HG03039 (cell line): ENCODE measurements at regions not wholly inside any gene's neighbourhood (a gene's known extent, or its start where the extent isn't known, plus 50 kb on each side); places are given as distances from the start of the nearest gene placed in this dataset.

Experiments
- ATAC-seq: cut with Tn5 transposase; IDR thresholded peaks from one replicate; pipeline ENCODE4 v1.9.1; 2021; ENCODE audit warnings: mild to moderate bottlenecking, moderate library complexity; ENCODE audit not compliant: unreplicated experiment

DNA sequence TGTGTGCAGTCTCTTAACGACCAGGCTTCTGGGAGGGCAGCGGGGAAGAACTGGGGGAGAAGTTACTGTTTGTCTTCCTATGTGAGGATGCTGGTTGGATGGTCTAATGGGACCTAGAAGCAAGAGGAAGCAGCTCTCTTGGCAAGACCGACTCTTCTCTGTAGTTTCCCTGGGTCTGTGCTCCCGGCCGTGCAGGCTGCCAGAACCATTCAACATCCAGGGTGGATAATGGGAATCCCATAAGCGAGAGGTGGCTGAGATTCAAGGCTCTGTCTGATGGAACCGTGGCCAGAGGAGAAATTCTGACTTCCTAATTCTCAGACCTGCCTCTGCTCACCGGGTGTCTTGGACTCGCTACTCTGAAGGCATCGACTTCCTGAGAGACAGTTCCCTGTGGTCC is 561.0 kb upstream of the TBX3 start:
- ATAC-seq = no peak

- ATAC-seq = no peak
Observed at GRCh38 chr12:115243933-115244628, 560.1 kb upstream of the TBX3 start.

DNA sequence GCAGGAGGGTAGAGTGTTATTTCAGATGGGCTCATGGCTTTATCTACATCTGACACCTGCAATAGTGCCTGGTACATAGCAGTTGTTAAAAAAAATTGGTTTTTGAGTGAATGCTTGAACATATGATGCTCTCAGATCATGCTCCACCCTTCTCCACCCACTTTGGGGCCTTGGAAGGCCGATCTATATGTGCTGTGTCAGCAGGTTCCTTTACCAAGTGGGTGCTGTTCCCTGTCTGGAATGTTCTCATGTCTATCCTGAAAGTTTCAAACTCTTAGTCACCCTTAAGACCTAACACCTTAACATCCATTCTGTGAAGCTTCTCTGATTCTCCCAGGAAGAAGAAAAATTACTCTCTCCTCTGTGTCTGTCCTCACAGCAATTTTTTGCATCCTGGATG is 556.3 kb upstream of the TBX3 start:
- ATAC-seq = no peak

DNA sequence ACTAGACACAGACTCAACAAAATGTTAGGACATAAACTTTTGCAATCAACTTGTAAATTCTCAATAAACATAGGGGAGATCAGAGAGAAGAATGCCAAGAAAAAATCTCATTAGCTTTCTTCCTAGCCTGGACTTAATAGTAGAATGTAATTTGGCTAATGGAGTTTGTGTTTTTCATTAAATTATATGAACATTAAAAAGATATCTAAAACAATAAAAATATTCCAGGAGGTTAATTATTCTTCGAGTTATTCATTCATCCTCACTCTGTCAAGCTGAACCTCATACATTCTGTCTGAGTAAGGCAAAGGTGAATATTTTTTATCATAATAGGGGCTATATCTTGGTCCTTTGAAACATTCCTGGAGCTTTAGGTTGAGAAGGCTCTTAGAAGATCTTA is 551.9 kb upstream of the TBX3 start:
- ATAC-seq = no peak

- no peak for ATAC-seq
Observed at GRCh38 chr12:115233891-115234543, 550.0 kb upstream of the TBX3 start.

- no peak for ATAC-seq
Observed at GRCh38 chr12:115232455-115233156, 548.6 kb upstream of the TBX3 start.

DNA sequence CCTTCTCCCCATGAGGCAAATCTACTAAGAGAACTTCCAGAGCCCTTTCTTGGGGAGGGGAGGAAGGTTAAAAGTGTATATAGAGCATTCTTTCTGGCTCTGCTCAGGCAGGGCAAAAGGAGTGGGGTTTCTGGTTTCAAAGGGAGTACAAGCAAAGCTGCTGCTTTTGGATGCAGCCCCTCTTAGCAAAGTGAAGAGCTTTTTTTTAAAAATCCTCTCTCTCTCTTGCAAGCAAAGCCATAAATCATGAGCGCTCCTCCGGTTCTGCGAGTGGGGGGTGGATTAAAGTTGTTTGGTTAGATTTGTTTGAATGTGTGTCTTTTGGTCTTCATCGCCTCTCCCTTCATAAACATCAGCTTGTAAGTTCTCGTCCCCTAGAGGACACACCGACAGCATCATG is 546.6 kb upstream of the TBX3 start:
- ATAC-seq = no peak

DNA sequence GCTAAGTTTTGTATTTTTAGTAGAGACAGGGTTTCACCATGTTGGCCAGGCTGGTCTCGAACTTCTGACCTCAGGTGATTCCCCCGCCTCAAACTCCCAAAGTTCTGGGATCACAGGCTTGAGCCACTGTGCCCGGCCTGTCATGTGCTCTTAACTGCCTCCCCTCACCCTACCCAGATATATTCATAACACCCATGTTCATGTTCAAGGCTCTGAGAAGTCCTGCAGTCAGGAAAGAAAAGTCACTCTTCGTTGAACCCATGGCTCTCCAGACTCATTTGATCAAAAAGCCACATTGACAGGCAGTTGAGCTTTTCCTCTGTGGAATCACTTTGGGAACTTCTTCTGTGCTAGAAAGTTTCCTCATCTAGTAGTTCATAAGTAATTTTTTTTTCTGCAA is 545.5 kb upstream of the TBX3 start:
- no peak for ATAC-seq

GRCh38 chr12:115228434-115228833 is 544.5 kb upstream of the TBX3 start:
- no peak for ATAC-seq

- ATAC-seq = no peak
Observed at GRCh38 chr12:115227137-115227615, 543.2 kb upstream of the TBX3 start.

- no peak for ATAC-seq
Observed at GRCh38 chr12:115225845-115226244, 541.9 kb upstream of the TBX3 start.

DNA sequence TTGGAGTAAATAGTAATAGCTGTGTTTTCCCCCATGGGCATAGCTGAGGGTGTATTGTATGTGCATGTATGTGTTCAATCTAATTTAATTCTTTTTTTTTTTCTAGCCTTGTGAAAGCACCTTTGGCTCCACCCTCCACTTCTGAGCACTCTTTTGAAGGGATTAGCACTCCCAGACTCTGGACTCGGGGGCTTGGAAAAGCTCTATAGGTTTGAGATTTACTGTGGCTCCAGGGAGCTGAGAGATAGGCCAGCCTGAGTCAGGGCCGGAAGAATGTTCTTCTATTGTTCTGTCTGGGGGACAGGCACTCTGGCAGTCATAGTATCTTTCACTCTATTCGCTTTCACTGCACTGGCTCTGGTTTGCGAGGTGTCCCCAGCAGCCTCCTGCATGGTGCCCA is 540.0 kb upstream of the TBX3 start:
- no peak for ATAC-seq

DNA sequence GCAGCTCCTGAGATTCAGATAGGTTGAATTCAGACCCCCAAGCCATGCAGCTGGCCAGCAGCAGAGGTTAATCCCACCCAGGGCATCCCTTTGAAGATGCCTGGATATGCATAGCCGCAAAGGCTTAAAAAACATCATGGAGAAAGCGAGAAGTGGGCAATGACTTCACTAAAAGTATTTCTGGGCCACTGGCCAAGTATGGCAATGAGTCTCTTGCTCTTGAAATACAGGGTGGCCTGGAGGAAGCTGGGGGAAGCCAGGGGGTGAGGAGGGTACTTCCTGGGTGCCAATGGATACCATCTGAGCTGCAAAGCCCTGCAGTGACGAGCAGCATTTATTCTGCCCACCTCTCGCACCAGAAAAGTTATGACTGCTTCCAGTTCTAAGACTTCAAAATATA is 539.3 kb upstream of the TBX3 start:
- ATAC-seq = no peak

DNA sequence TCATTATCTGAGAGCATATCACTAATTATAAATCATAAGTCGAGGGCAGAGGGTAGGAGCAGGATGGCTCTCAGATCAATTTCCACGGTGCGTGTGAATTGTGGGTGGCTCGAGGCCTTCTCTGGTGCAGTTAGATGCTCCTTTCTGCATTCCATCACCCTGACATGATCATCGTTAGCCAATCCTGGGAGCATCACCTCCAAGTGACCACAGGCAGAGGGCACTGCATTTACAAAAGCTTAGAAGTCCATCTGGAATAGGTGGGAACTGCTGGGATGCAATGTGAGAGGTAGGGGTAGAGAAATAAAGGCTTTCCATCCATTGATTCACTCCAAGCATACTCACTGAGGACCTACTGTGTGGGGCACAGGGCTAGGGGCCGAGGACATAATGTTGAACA is 538.2 kb upstream of the TBX3 start:
- ATAC-seq = no peak

DNA sequence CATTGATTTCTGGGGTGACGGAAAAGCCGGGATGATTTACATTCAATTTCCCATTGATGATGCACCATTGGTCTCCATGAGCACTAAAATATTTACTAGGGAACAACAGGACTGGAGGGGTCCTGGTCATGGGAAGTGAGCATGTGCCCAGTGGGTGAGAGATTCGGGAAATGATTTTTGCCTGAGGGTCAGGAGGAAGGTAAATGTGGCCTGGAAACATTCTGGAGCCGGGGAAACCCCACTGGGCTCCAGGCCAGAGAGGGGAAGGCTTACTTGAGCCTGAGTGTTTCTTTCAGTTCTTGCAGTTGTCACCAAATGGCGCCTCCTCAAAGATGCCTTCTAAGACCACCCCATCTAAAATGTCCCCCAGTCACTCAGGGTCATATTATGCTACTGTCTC is 532.3 kb upstream of the TBX3 start:
- no peak for ATAC-seq

DNA sequence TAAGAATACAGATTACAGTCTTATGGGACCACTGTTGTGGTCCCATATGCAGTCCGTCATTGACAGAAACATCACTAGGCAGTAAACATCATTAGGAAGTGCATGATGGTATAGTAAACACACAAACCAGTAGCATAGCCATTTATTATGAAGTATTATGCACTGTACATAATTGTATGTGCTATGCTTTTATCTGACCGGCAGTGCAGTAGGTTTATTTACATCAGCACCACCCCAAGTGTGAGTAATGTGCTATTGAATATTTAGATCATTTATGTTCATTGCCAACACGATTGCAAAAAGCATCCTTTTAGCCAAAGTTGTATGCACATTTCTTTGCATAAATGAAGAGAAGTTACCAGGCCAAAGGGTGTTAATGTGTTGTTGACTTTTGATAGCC is 531.6 kb upstream of the TBX3 start:
- no peak for ATAC-seq

DNA sequence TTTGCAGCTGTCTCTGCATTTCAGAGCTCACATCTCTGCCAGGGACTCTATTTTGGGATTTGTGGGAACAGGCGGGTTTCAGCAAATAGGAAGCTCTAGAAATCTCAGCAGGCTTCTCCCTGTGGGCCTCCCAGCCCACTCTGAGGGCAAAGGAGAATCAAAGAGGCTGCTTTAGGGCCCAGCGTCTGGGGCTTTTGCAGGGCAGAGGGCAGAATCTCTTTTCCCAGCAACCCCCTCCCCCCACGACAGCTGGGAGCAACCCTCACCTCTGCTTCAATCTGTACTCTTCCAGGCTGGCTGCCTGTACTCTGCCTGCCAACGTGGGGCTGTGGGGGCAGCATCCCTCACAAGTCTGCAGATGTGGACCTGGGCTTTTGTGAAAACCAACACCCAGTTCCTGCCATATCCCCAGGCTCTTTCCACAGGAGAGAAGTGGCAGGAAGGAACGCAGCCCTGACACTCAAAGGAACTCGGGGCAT is 529.6 kb upstream of the TBX3 start:
- ATAC-seq = no peak

- ATAC-seq = no peak
Observed at GRCh38 chr12:115213118-115213517, 529.1 kb upstream of the TBX3 start.

DNA sequence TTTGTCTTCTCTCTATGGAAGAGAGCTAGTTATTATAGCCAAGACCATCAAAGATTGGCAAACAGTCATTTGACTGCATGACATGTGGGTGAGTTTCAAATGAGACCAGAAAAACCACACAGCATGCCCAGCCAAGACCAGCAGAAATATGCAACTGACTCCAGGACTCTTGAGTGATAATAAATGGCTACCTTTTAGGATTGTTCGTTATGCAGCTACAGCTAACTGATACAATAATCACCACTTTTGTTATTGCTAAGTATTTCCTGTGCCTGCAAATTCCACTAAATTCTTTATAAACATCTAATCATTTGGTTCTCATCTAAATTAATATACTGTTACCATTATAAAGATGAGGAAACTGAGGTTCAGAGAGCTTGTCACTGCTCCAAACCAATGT is 528.4 kb upstream of the TBX3 start:
- no peak for ATAC-seq

DNA sequence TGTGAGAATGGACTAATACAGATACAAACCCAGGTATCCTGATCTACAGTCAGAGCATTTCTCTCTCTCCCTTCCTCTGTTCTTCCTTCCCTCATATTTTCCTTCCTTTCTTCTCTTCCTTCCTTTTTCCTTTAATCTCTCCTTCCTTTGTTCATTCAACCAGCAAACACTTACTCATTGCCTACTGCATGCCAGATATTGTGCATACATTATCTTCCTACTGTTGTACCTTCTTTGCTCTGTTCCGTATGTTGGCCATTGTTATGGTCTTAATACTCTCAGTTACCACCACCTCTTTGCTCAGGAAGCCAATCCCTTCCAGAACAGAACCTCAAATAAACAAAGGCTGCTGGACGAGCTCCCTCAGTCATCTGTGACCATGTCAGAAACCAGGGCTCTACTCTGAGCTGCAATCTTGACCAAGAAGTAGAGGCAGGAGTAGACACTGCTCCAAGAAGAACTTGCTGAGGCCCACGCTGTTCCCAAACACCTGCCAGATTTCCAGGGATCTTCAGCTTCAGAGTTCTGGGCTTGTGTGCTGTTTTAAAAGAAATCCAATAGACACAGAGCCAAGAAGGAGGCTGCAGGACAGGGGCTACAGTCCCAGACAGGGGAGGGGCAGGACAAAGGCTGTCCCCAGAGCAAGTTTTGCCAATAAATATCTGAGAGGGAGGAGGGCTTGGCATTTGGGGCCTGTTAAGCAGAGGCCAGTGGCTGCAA is 526.7 kb upstream of the TBX3 start:
- ATAC-seq = no peak

DNA sequence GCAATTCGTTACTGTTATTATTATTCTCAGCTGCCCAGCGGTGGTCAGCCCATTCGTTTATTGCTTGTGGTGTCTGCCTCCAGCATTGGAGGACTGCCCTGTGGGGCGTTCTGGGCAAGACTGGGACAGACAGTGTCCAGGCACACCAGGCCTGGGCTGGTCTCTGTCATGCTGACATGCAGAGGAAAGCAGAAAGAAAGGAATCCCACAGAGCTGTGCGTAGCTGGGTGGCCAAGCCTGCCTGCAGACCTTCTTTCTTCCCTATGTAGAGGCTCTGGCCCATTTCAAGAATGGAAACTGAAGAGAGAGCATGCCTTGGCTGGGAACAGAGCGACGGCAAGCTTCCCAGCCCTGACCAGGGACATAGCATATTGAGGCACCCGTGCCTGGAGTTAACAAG is 525.3 kb upstream of the TBX3 start:
- ATAC-seq = no peak
